ENCODE measurements at regions not wholly inside any gene's neighbourhood (a gene's known extent, or its start where the extent isn't known, plus 50 kb on each side); places are given as distances from the start of the nearest gene placed in this dataset.

DNA sequence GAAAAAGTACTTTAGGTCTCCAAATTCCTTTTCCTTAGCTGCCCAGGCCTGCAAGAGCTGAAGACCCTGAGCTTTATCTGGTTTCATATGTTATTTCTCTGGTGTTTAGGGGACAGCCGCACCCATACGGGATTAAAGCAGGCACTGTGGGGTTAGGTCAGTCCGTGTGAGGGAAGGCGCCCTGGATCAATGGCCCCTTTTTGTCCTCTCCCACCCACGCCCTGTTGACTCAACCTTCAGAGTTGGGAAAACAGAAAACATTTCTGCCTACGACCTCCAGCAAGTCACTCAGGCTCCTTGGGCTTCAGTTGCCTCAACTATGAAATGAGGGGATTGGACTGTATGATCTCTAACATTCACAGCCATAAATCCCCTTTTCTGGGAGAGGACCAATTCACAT is 55.2 kb upstream of the BARX2 start:
- TF ChIP-seq POLR2A (IDR thresholded peaks at IDR 0.05): no peak
- TF ChIP-seq, protein P1, sequence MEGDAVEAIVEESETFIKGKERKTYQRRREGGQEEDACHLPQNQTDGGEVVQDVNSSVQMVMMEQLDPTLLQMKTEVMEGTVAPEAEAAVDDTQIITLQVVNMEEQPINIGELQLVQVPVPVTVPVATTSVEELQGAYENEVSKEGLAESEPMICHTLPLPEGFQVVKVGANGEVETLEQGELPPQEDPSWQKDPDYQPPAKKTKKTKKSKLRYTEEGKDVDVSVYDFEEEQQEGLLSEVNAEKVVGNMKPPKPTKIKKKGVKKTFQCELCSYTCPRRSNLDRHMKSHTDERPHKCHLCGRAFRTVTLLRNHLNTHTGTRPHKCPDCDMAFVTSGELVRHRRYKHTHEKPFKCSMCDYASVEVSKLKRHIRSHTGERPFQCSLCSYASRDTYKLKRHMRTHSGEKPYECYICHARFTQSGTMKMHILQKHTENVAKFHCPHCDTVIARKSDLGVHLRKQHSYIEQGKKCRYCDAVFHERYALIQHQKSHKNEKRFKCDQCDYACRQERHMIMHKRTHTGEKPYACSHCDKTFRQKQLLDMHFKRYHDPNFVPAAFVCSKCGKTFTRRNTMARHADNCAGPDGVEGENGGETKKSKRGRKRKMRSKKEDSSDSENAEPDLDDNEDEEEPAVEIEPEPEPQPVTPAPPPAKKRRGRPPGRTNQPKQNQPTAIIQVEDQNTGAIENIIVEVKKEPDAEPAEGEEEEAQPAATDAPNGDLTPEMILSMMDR (IDR thresholded peaks at IDR 0.05): no peak
- TF ChIP-seq POLR2AphosphoS5 (IDR thresholded peaks at IDR 0.05): no peak

Measured in prostate gland (tissue), 2 donors.